ENCODE measurements at regions not wholly inside any gene's neighbourhood (a gene's known extent, or its start where the extent isn't known, plus 50 kb on each side); places are given as distances from the start of the nearest gene placed in this dataset.
A peak's percentile ranks its signal among the peaks of the same experiment; 100 is the strongest.

GRCh38 chr1:163824006-163824405 lies 502.3 kb downstream of the NUF2 start:
- H3K27ac ChIP-seq: no peak overlapping the region
- H3K4me3 ChIP-seq: no peak overlapping the region
- TF ChIP-seq CTCF (IDR thresholded peaks at IDR 0.05) (no peak), POLR2A (IDR thresholded peaks at IDR 0.05) (no peak)
- intact Hi-C loops (cut with DNase I; ENCODE audit: low total_unique reads): no loop called here
- H3K36me3 ChIP-seq: no peaks in the 10 kb centered on the region
- H3K27me3 ChIP-seq: no peaks in the 10 kb centered on the region
- no peaks in the 10 kb centered on the region for H3K4me1 ChIP-seq
- DNase-seq: peak; percentile 28 to 40
- H3K9me3 ChIP-seq: no peaks in the 10 kb centered on the region

GRCh38 chr1:163824490-163824889 lies 502.7 kb downstream of the NUF2 start:
- Histone ChIP-seq H3K9me3 (no peaks in the 10 kb centered on the region), H3K4me1 (no peaks in the 10 kb centered on the region), H3K4me3 (no peak overlapping the region), H3K27me3 (no peaks in the 10 kb centered on the region), H3K27ac (no peak overlapping the region), H3K36me3 (no peaks in the 10 kb centered on the region)
- no peak for TF ChIP-seq POLR2A (IDR thresholded peaks at IDR 0.05)
- TF ChIP-seq CTCF (IDR thresholded peaks at IDR 0.05): no peak
- DNase-seq: no peak
- intact Hi-C loops (cut with DNase I; ENCODE audit: low total_unique reads): no loop called here

- Histone ChIP-seq H3K4me1 (no peaks in the 10 kb centered on the region), H3K27me3 (no peaks in the 10 kb centered on the region), H3K4me3 (no peak overlapping the region), H3K9me3 (no peaks in the 10 kb centered on the region), H3K36me3 (no peaks in the 10 kb centered on the region), H3K27ac (no peak overlapping the region)
- no peak for DNase-seq
- TF ChIP-seq POLR2A (IDR thresholded peaks at IDR 0.05) (no peak), CTCF (IDR thresholded peaks at IDR 0.05) (no peak)
- intact Hi-C loops (cut with DNase I; ENCODE audit: low total_unique reads): no loop called here
Measured at GRCh38 chr1:163826500-163826899, 504.7 kb downstream of the NUF2 start.

GRCh38 chr1:163834778-163835177 lies 513.0 kb downstream of the NUF2 start:
- TF ChIP-seq POLR2A (IDR thresholded peaks at IDR 0.05) (no peak), CTCF (IDR thresholded peaks at IDR 0.05) (no peak)
- intact Hi-C loops (cut with DNase I; ENCODE audit: low total_unique reads): no loop called here
- no peaks in the 10 kb centered on the region for H3K36me3 ChIP-seq
- no peaks in the 10 kb centered on the region for H3K9me3 ChIP-seq
- no peaks in the 10 kb centered on the region for H3K4me1 ChIP-seq
- no peak overlapping the region for H3K27ac ChIP-seq
- no peak overlapping the region for H3K4me3 ChIP-seq
- DNase-seq: no peak
- H3K27me3 ChIP-seq: no peaks in the 10 kb centered on the region

GRCh38 chr1:163836481-163836880 lies 514.7 kb downstream of the NUF2 start:
- intact Hi-C loops (cut with DNase I; ENCODE audit: low total_unique reads): no loop called here
- DNase-seq: no peak

More at GRCh38 chr1:163836481-163836880, 514.7 kb downstream of the NUF2 start:
- H3K36me3 ChIP-seq: no peaks in the 10 kb centered on the region
- no peaks in the 10 kb centered on the region for H3K9me3 ChIP-seq
- no peak overlapping the region for H3K27ac ChIP-seq
- H3K4me1 ChIP-seq: no peaks in the 10 kb centered on the region
- TF ChIP-seq POLR2A (IDR thresholded peaks at IDR 0.05) (no peak), CTCF (IDR thresholded peaks at IDR 0.05) (no peak)
- H3K27me3 ChIP-seq: no peaks in the 10 kb centered on the region
- no peak overlapping the region for H3K4me3 ChIP-seq
